PC-3 (cell line): ENCODE measurements at regions not wholly inside any gene's neighbourhood (a gene's known extent, or its start where the extent isn't known, plus 50 kb on each side); places are given as distances from the start of the nearest gene placed in this dataset.
A peak's percentile ranks its signal among the peaks of the same experiment; 100 is the strongest.

Source experiments
- ATAC-seq: fragments of 200-7000 bp; cut with Tn5 transposase; 2 replicates; pipeline ENCODE4 v1.9.1; 2020; ENCODE audit warnings: mild to moderate bottlenecking, moderate library complexity
- BruUV-seq: library from RNA; stranded (reverse); fragments of 400-500 nt; replicated peaks from 2 replicates; lab custom pipeline; 2021; lab: Mats Ljungman, UMichigan
- CTCF ChIA-PET: fragments of 300-600 bp; sonication (Branson Sonifier 250); formaldehyde crosslinking; loops from one replicate; lab custom pipeline; 2022; ENCODE audit warnings: antibody characterized with exemption; lab: Charles Lee
- POLR2A ChIA-PET: fragments of 300-600 bp; sonication (Branson Sonifier 250); formaldehyde crosslinking; loops from one replicate; lab custom pipeline; 2022; ENCODE audit warnings: antibody characterized with exemption; ENCODE audit not compliant: unreplicated experiment; lab: Charles Lee
- DNase-seq: peaks from one replicate; pipeline ENCODE4 v3.0.0-alpha.2; 2015
- H2AFZ ChIP-seq: fragments of 300-600 bp; sonication (generic); 2 replicates; pipeline ENCODE4 v1.6.0; 2016; ENCODE audit warnings: antibody characterized with exemption, low read length
- H3F3A ChIP-seq: fragments of 300-600 bp; sonication (generic); one replicate; pipeline ENCODE4 v1.6.0; 2017; ENCODE audit warnings: antibody characterized with exemption, low read length, control low read depth, mild to moderate bottlenecking; ENCODE audit not compliant: unreplicated experiment
- H3K27ac ChIP-seq: fragments of 300-600 bp; sonication (generic); 2 replicates; pipeline ENCODE4 v1.5.1; 2016; ENCODE audit warnings: mild to moderate bottlenecking, low read length
- H3K27me3 ChIP-seq: fragments of 300-600 bp; sonication (generic); 2 replicates; pipeline ENCODE4 v1.6.1; 2016; ENCODE audit warnings: low read length, mixed read lengths
- H3K36me3 ChIP-seq: fragments of 300-600 bp; sonication (generic); 2 replicates; pipeline ENCODE4 v1.6.1; 2016; ENCODE audit warnings: low read depth, mixed run types, low read length, mixed read lengths
- H3K4me1 ChIP-seq: fragments of 300-600 bp; sonication (generic); 2 replicates; pipeline ENCODE4 v1.5.1; 2016; ENCODE audit warnings: low read length; ENCODE audit not compliant: insufficient read depth
- H3K4me2 ChIP-seq: fragments of 300-600 bp; sonication (generic); 2 replicates; pipeline ENCODE4 v1.6.0; 2016; ENCODE audit warnings: low read length
- H3K4me3 ChIP-seq: fragments of 300-600 bp; sonication (generic); 2 replicates; pipeline ENCODE4 v1.5.1; 2016; ENCODE audit warnings: mild to moderate bottlenecking, low read length, mixed read lengths
- H3K79me2 ChIP-seq: fragments of 300-600 bp; sonication (generic); 2 replicates; pipeline ENCODE4 v1.6.1; 2017; ENCODE audit warnings: low read length, mixed read lengths
- H3K9ac ChIP-seq: fragments of 300-600 bp; sonication (generic); 2 replicates; pipeline ENCODE4 v1.6.0; 2016; ENCODE audit warnings: mild to moderate bottlenecking, low read length
- H3K9me2 ChIP-seq: fragments of 300-600 bp; sonication (generic); replicated peaks from 2 replicates; pipeline ENCODE4 v1.6.1; 2016; ENCODE audit warnings: mixed run types, low read length, mixed read lengths
- H3K9me3 ChIP-seq: fragments of 300-600 bp; sonication (generic); 2 replicates; pipeline ENCODE4 v1.6.1; 2016; ENCODE audit warnings: low read length, mixed read lengths
- H4K20me1 ChIP-seq: fragments of 300-600 bp; sonication (generic); 2 replicates; pipeline ENCODE4 v1.6.1; 2016; ENCODE audit warnings: low read length, mixed read lengths
- CTCF ChIP-seq: fragments of 300-600 bp; sonication (generic); conservative IDR thresholded peaks from 2 replicates; pipeline ENCODE4 v1.5.1; 2017; ENCODE audit warnings: antibody characterized with exemption, low read depth, mild to moderate bottlenecking, low read length
- EZH2 ChIP-seq: fragments of 300-600 bp; sonication (generic); IDR thresholded peaks from one replicate; pipeline ENCODE4 v1.6.1; 2017; ENCODE audit warnings: antibody characterized with exemption, mild to moderate bottlenecking, low read length; ENCODE audit not compliant: unreplicated experiment
- EZH2phosphoT487 ChIP-seq: fragments of 300-600 bp; sonication (generic); IDR thresholded peaks from 2 replicates; pipeline ENCODE4 v1.6.1; 2018; ENCODE audit warnings: mild to moderate bottlenecking, antibody characterized with exemption, low read length, borderline replicate concordance
- intact Hi-C: fragments of 100-400 bp; cut with micrococcal nuclease; formaldehyde crosslinking; loops from 2 replicates; pipeline ENCODE4 v1.9.0; 2023

- CTCF ChIA-PET, result no interaction called here
- POLR2A ChIA-PET, result no interaction called here
- intact Hi-C loops, result no loop called here
Measured at GRCh38 chr10:64586934-64587503, 1065.8 kb downstream of the REEP3 start.

GRCh38 chr10:64594072-64594471 lies 1072.9 kb downstream of the REEP3 start:
- no peaks in the 10 kb centered on the region for H3K79me2 ChIP-seq
- ChIA-PET CTCF (no interaction called here), POLR2A (interaction anchor here (0.6 kb wide), 1 partner anchor 164 kb away, joined by 4 read pairs; no protein-coding TSS in a partner anchor)
- no peak overlapping the region for H2AFZ ChIP-seq
- no peaks in the 10 kb centered on the region for H3K9me3 ChIP-seq
- H3K36me3 ChIP-seq, result no peaks in the 10 kb centered on the region
- no peak overlapping the region for H3K4me2 ChIP-seq
- peak; percentile 44 for DNase-seq
- H3K27me3 ChIP-seq, result no peaks in the 10 kb centered on the region
- intact Hi-C loops, result loop anchor here (10.0 kb wide), 1 partner anchor 371 kb away; no protein-coding TSS in a partner anchor
- no peaks in the 10 kb centered on the region for H3F3A ChIP-seq
- H3K4me3 ChIP-seq, result no peak overlapping the region
- no peaks in the 10 kb centered on the region for H4K20me1 ChIP-seq
- H3K27ac ChIP-seq, result no peak overlapping the region
- peak; percentile 99 for ATAC-seq
- H3K9me2 ChIP-seq, result no peaks in the 10 kb centered on the region
- TF ChIP-seq CTCF, result no peak
- no peak for TF ChIP-seq EZH2
- TF ChIP-seq EZH2phosphoT487, result no peak
- no peak overlapping the region for H3K9ac ChIP-seq
- H3K4me1 ChIP-seq, result no peaks in the 10 kb centered on the region
- no TSS peak for BruUV-seq

More at GRCh38 chr10:64586934-64587503, 1065.8 kb downstream of the REEP3 start:
- Histone ChIP-seq H3K36me3 (no peaks in the 10 kb centered on the region), H3K9me2 (no peaks in the 10 kb centered on the region), H2AFZ (no peak overlapping the region), H4K20me1 (no peaks in the 10 kb centered on the region), H3K27me3 (no peaks in the 10 kb centered on the region), H3K4me3 (no peak overlapping the region), H3K27ac (no peak overlapping the region), H3K4me1 (no peaks in the 10 kb centered on the region), H3K9me3 (no peaks in the 10 kb centered on the region), H3F3A (no peaks in the 10 kb centered on the region), H3K9ac (no peak overlapping the region), H3K4me2 (no peak overlapping the region), H3K79me2 (no peaks in the 10 kb centered on the region)
- TF ChIP-seq CTCF, result no peak
- TF ChIP-seq EZH2phosphoT487, result no peak
- TF ChIP-seq EZH2, result no peak
- DNase-seq (peak; percentile 66), ATAC-seq (no peak)
- no TSS peak for BruUV-seq

GRCh38 chr10:64598600-64598999 lies 1077.4 kb downstream of the REEP3 start:
- H3K4me3 ChIP-seq, result no peak overlapping the region
- ATAC-seq, result no peak
- ChIA-PET CTCF (no interaction called here), POLR2A (no interaction called here)
- no peak for DNase-seq
- no peaks in the 10 kb centered on the region for H3K9me2 ChIP-seq
- no peaks in the 10 kb centered on the region for H3K4me1 ChIP-seq
- H3K36me3 ChIP-seq, result no peaks in the 10 kb centered on the region
- H3K4me2 ChIP-seq, result no peak overlapping the region
- no peaks in the 10 kb centered on the region for H3F3A ChIP-seq
- no peaks in the 10 kb centered on the region for H4K20me1 ChIP-seq
- H3K27ac ChIP-seq, result no peak overlapping the region
- intact Hi-C loops, result loop anchor here (10.0 kb wide), 1 partner anchor 366 kb away; no protein-coding TSS in a partner anchor
- TF ChIP-seq EZH2phosphoT487, result no peak
- TF ChIP-seq EZH2, result no peak
- TF ChIP-seq CTCF, result no peak
- no TSS peak for BruUV-seq
- no peaks in the 10 kb centered on the region for H3K27me3 ChIP-seq
- no peak overlapping the region for H2AFZ ChIP-seq
- no peaks in the 10 kb centered on the region for H3K79me2 ChIP-seq
- H3K9ac ChIP-seq, result no peak overlapping the region
- H3K9me3 ChIP-seq, result no peaks in the 10 kb centered on the region
